IMR-90 (cell line): ENCODE measurements at regions not wholly inside any gene's neighbourhood (a gene's known extent, or its start where the extent isn't known, plus 50 kb on each side); places are given as distances from the start of the nearest gene placed in this dataset.

ENCODE experiments used
- ATAC-seq: fragments of 200-7000 bp; cut with Tn5 transposase; 2 replicates; pipeline ENCODE4 v1.9.1; 2020; ENCODE audit warnings: low read depth, mild to moderate bottlenecking, moderate library complexity
- BruUV-seq: library from RNA; stranded (reverse); fragments of 400-500 nt; replicated peaks from 2 replicates; lab custom pipeline; 2021; lab: Mats Ljungman, UMichigan
- CTCF ChIA-PET: fragments of 300-600 bp; formaldehyde crosslinking; extraction: SDS; loops from one replicate; lab custom pipeline; 2021; ENCODE audit warnings: antibody characterized with exemption; lab: Yijun Ruan, JAX
- POLR2A ChIA-PET: fragments of 300-600 bp; sonication (Branson Sonifier 250); formaldehyde crosslinking; loops from one replicate; lab custom pipeline; 2022; ENCODE audit warnings: antibody characterized with exemption; ENCODE audit not compliant: unreplicated experiment; lab: Charles Lee
- DNase-seq: peaks from one replicate; pipeline ENCODE4 v3.0.0; 2013
- H2AFZ ChIP-seq: replicated peaks from 2 replicates; pipeline ENCODE3; 2013; ENCODE audit warnings: low read length, mild to moderate bottlenecking; ENCODE audit not compliant: poor library complexity
- H2AK5ac ChIP-seq: 2 replicates; pipeline ENCODE4 v1.6.1; 2013; ENCODE audit warnings: low read depth, low read length, inconsistent platforms
- H2AK9ac ChIP-seq: replicated peaks from 2 replicates; pipeline ENCODE3; 2013; ENCODE audit warnings: mild to moderate bottlenecking, low read depth, low read length, moderate library complexity; ENCODE audit not compliant: poor library complexity
- H2BK120ac ChIP-seq: 2 replicates; pipeline ENCODE4 v1.6.1; 2013; ENCODE audit warnings: low read depth, low read length, inconsistent platforms
- H2BK15ac ChIP-seq: 3 replicates; pipeline ENCODE4 v1.6.1; 2013; ENCODE audit warnings: low read depth, low read length, inconsistent platforms
- H2BK20ac ChIP-seq: 2 replicates; pipeline ENCODE4 v1.6.1; 2013; ENCODE audit warnings: low read depth, mild to moderate bottlenecking, inconsistent platforms, low read length, moderate library complexity
- H2BK5ac ChIP-seq: 2 replicates; pipeline ENCODE4 v1.6.1; 2013; ENCODE audit warnings: mild to moderate bottlenecking, low read depth, low read length, inconsistent platforms; ENCODE audit not compliant: poor library complexity, severe bottlenecking
- H3K14ac ChIP-seq: replicated peaks from 2 replicates; pipeline ENCODE4 v1.6.1; 2013; ENCODE audit warnings: low read depth, low read length, inconsistent platforms
- H3K18ac ChIP-seq: 2 replicates; pipeline ENCODE4 v1.6.1; 2013; ENCODE audit warnings: low read depth, low read length, control low read depth
- H3K23ac ChIP-seq: 2 replicates; pipeline ENCODE4 v1.6.1; 2013; ENCODE audit warnings: low read depth, low read length, inconsistent platforms
- H3K27ac ChIP-seq: 2 replicates; pipeline ENCODE4 v1.5.1; 2013; ENCODE audit warnings: mild to moderate bottlenecking, control low read depth, low read length; ENCODE audit not compliant: insufficient read depth
- H3K27me3 ChIP-seq: 2 replicates; pipeline ENCODE4 v1.6.1; 2013; ENCODE audit warnings: low read length; ENCODE audit not compliant: control insufficient read depth, insufficient read depth
- H3K36me3 ChIP-seq: 2 replicates; pipeline ENCODE4 v1.6.1; 2013; ENCODE audit warnings: low read length, mixed read lengths; ENCODE audit not compliant: control insufficient read depth, insufficient read depth
- H3K4ac ChIP-seq: 2 replicates; pipeline ENCODE4 v1.6.1; 2013; ENCODE audit warnings: low read depth, low read length, inconsistent platforms
- H3K4me1 ChIP-seq: 2 replicates; pipeline ENCODE4 v1.6.1; 2013; ENCODE audit warnings: low read length, mixed read lengths; ENCODE audit not compliant: control insufficient read depth, insufficient read depth
- H3K4me2 ChIP-seq: 2 replicates; pipeline ENCODE4 v1.6.1; 2013; ENCODE audit warnings: low read depth, mild to moderate bottlenecking, control low read depth, low read length, moderate library complexity
- H3K4me3 ChIP-seq: 2 replicates; pipeline ENCODE4 v1.5.1; 2013; ENCODE audit warnings: low read depth, mild to moderate bottlenecking, control low read depth, low read length, moderate library complexity; ENCODE audit not compliant: insufficient read depth
- H3K56ac ChIP-seq: 2 replicates; pipeline ENCODE4 v1.6.1; 2013; ENCODE audit warnings: low read length, inconsistent platforms; ENCODE audit not compliant: insufficient read depth; ENCODE audit errors: extremely low read depth
- H3K79me1 ChIP-seq, 2 experiments: 2 replicates each; pipeline ENCODE4 v1.6.1; 2013; ENCODE audit warnings: low read length in 2 of 2, inconsistent platforms in 1 of 2, low read depth in 1 of 2
- H3K9ac ChIP-seq: 2 replicates; pipeline ENCODE4 v1.6.1; 2013; ENCODE audit warnings: low read depth, low read length, control low read depth
- H3K9me1 ChIP-seq: 2 replicates; pipeline ENCODE4 v1.6.1; 2013; ENCODE audit warnings: low read length, inconsistent platforms; ENCODE audit not compliant: insufficient read depth
- H3K9me3 ChIP-seq: 2 replicates; pipeline ENCODE4 v1.6.1; 2013; ENCODE audit warnings: low read length; ENCODE audit not compliant: control insufficient read depth, insufficient read depth
- H4K20me1 ChIP-seq: 2 replicates; pipeline ENCODE4 v1.6.1; 2013; ENCODE audit warnings: low read length, inconsistent platforms; ENCODE audit not compliant: insufficient read depth
- H4K5ac ChIP-seq: 2 replicates; pipeline ENCODE4 v1.6.1; 2013; ENCODE audit warnings: mild to moderate bottlenecking, low read depth, low read length, control low read depth
- H4K8ac ChIP-seq, 2 experiments: 2 replicates each; pipeline ENCODE4 v1.6.1; 2013; ENCODE audit warnings: low read depth in 2 of 2, low read length in 2 of 2, control low read depth in 1 of 2, inconsistent platforms in 1 of 2
- H4K91ac ChIP-seq: 2 replicates; pipeline ENCODE4 v1.6.1; 2013; ENCODE audit warnings: low read depth, low read length, inconsistent platforms; ENCODE audit not compliant: insufficient read depth
- SMC3 ChIP-seq: fragments of 150-350 bp; IDR thresholded peaks from 2 replicates; pipeline ENCODE4 v1.6.1; 2016; ENCODE audit warnings: low read depth, mild to moderate bottlenecking, antibody characterized with exemption, low read length, moderate library complexity
- WGBS, 2 experiments: methylation state at CpG; one replicate each; pipeline versions ENCODE4 v1.1.5 to v1.1.7; 2013; ENCODE audit warnings: missing lambda C conversion rate in 2 of 2; ENCODE audit not compliant: insufficient read length in 1 of 2; ENCODE audit errors: extremely low coverage in 2 of 2; 5-methylcytosine and 5-hydroxymethylcytosine counted together
- dilution Hi-C: fragments of 300-500 bp; cut with HindIII; formaldehyde crosslinking; loops from one replicate; pipeline ENCODE4 v1.14.3; 2018; ENCODE audit warnings: low sequenced_read_pairs; ENCODE audit not compliant: unreplicated experiment
- in situ Hi-C: fragments of 300-500 bp; cut with MboI; formaldehyde crosslinking; loops from 3 replicates; pipeline ENCODE4 v1.14.3; 2019; ENCODE audit warnings: low sequenced_read_pairs, inconsistent platforms, mixed read lengths
- intact Hi-C: fragments of 100-400 bp; cut with micrococcal nuclease; formaldehyde crosslinking; loops from 2 replicates; pipeline ENCODE4 v1.10.0; 2022
- TF ChIP-seq, protein P1 (sequence below): conservative IDR thresholded peaks from 2 replicates; pipeline ENCODE4 v1.5.1; 2012; ENCODE audit warnings: mild to moderate bottlenecking, low read depth, low read length, improper control_type of control experiment

DNA sequence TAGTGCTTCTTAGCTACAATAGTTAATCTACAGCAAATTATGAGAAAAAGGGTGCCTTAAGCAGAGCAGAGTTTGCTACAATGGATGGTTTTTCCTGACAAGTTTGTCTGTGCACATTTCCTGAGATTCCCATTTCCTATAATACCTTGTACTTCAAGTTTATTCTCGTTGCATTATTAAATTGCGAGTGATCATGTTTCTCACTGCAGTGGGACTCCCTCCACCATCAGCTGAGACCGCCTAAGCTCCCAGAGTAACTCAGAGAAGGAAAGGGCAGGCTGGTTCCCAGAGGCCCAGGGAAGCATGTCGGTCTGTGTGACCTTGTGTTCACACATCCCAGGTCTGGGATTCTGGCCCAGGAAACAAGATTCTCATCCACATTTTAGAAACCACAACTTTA, 162.1 kb downstream of the ARL4C start:
- no peak overlapping the region for H3K23ac ChIP-seq
- no peaks in the 10 kb centered on the region for H4K20me1 ChIP-seq
- no peaks in the 10 kb centered on the region for H3K79me1 ChIP-seq
- no peak overlapping the region for H4K8ac ChIP-seq
- DNase-seq (no peak), ATAC-seq (no peak)
- POLR2A ChIA-PET = no interaction called here
- WGBS, 2 experiments = 50% methylated on average over 3 of the region's 4 CpGs; no CpG with 5 or more reads in 1 of the 2 experiments
- TF ChIP-seq, protein P1, sequence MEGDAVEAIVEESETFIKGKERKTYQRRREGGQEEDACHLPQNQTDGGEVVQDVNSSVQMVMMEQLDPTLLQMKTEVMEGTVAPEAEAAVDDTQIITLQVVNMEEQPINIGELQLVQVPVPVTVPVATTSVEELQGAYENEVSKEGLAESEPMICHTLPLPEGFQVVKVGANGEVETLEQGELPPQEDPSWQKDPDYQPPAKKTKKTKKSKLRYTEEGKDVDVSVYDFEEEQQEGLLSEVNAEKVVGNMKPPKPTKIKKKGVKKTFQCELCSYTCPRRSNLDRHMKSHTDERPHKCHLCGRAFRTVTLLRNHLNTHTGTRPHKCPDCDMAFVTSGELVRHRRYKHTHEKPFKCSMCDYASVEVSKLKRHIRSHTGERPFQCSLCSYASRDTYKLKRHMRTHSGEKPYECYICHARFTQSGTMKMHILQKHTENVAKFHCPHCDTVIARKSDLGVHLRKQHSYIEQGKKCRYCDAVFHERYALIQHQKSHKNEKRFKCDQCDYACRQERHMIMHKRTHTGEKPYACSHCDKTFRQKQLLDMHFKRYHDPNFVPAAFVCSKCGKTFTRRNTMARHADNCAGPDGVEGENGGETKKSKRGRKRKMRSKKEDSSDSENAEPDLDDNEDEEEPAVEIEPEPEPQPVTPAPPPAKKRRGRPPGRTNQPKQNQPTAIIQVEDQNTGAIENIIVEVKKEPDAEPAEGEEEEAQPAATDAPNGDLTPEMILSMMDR = no peak
- TF ChIP-seq SMC3 = no peak
- in situ Hi-C loops = no loop called here
- H2BK20ac ChIP-seq = no peak overlapping the region
- H2AFZ ChIP-seq = no peak overlapping the region
- H3K4ac ChIP-seq = no peak overlapping the region
- no peak overlapping the region for H2AK5ac ChIP-seq
- no peak overlapping the region for H3K4me2 ChIP-seq
- BruUV-seq = no TSS peak
- no peak overlapping the region for H3K4me3 ChIP-seq
- H3K27ac ChIP-seq = no peak overlapping the region
- H2BK120ac ChIP-seq = no peak overlapping the region
- H3K9me1 ChIP-seq = no peaks in the 10 kb centered on the region
- no peaks in the 10 kb centered on the region for H3K4me1 ChIP-seq
- CTCF ChIA-PET = no interaction called here
- H3K18ac ChIP-seq = no peak overlapping the region
- no peaks in the 10 kb centered on the region for H3K9me3 ChIP-seq
- dilution Hi-C loops = loop anchor here (25.0 kb wide), 1 partner anchor 178 kb away; no protein-coding TSS in a partner anchor
- no peak overlapping the region for H4K5ac ChIP-seq
- intact Hi-C loops = no loop called here
- no peak overlapping the region for H2BK15ac ChIP-seq
- H4K91ac ChIP-seq = no peak overlapping the region
- H3K9ac ChIP-seq = no peak overlapping the region
- H3K14ac ChIP-seq = no peak overlapping the region
- no peaks in the 10 kb centered on the region for H3K36me3 ChIP-seq
- no peak overlapping the region for H2BK5ac ChIP-seq
- peaks cover 22% of the 10 kb centered on the region for H3K27me3 ChIP-seq
- no peak overlapping the region for H3K56ac ChIP-seq
- H2AK9ac ChIP-seq = no peak overlapping the region
